ENCODE measurements at regions not wholly inside any gene's neighbourhood (a gene's known extent, or its start where the extent isn't known, plus 50 kb on each side); places are given as distances from the start of the nearest gene placed in this dataset.

DNA sequence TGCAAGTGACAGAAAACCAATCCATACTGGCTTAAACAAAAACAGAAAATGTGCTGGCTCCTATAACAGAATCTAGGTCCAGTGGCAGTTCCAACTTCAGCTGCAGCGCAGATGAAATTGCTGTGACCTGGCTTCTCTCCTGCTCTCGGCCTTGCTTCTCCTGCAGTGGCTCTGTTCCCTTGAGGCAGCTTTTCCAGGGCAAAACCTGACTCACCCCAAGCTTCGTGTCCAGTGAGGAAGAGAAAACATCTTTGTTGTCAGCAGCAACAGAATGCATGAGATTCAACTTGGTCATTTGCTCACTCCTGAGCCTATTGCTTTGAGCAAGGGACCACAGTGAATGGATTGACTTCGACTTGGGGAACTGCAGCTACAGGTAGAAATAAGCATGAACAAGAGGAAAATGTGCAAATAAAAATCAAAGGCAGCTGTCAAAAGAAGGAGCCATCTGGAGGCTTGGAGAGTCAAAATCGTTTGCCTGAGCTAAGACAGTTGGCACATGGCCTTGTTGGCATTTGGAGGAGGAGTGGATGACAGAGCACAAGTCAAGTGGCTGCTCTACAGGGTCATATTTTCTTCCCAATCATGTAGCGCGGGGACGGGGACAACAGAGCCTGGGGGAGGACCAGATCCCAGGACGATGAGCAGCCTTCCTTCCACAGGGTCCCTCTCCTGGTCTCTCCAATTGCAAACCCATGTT, 523.4 kb downstream of the FGF9 start:
- intact Hi-C loops (cut with DNase I) = no loop called here
- Histone ChIP-seq H3K9me3 (ENCODE audit: control insufficient read depth, low read length) (no peaks in the 10 kb centered on the region), H3K27me3 (ENCODE audit: control insufficient read depth, insufficient read depth) (no peaks in the 10 kb centered on the region), H3K4me3 (ENCODE audit: low read length) (no peak overlapping the region), H3K27ac (ENCODE audit: low read length) (no peak overlapping the region), H3K4me1 (ENCODE audit: control insufficient read depth, insufficient read depth, low read length) (peaks cover 3% of the 10 kb centered on the region)
- 55% methylated on average over 9 of the region's 9 CpGs for WGBS
- ATAC-seq (peak; percentile 37 to 55), DNase-seq (no peak)

GRCh38 chr13:22195726-22196125, 524.9 kb downstream of the FGF9 start:
- Histone ChIP-seq H3K4me3 (ENCODE audit: low read length) (no peak overlapping the region), H3K27ac (ENCODE audit: low read length) (no peak overlapping the region), H3K4me1 (ENCODE audit: control insufficient read depth, insufficient read depth, low read length) (peaks cover 3% of the 10 kb centered on the region), H3K9me3 (ENCODE audit: control insufficient read depth, low read length) (no peaks in the 10 kb centered on the region), H3K27me3 (ENCODE audit: control insufficient read depth, insufficient read depth) (no peaks in the 10 kb centered on the region)
- intact Hi-C loops (cut with DNase I) = no loop called here
- DNase-seq (no peak), ATAC-seq (no peak)
- 91% methylated on average over 5 of the region's 5 CpGs for WGBS

GRCh38 chr13:22196777-22197176, 525.9 kb downstream of the FGF9 start:
- DNase-seq (no peak), ATAC-seq (no peak)
- Histone ChIP-seq H3K27me3 (ENCODE audit: control insufficient read depth, insufficient read depth) (no peaks in the 10 kb centered on the region), H3K4me3 (ENCODE audit: low read length) (no peak overlapping the region), H3K9me3 (ENCODE audit: control insufficient read depth, low read length) (no peaks in the 10 kb centered on the region), H3K27ac (ENCODE audit: low read length) (no peak overlapping the region), H3K4me1 (ENCODE audit: control insufficient read depth, insufficient read depth, low read length) (peaks cover 3% of the 10 kb centered on the region)
- intact Hi-C loops (cut with DNase I) = no loop called here

DNA sequence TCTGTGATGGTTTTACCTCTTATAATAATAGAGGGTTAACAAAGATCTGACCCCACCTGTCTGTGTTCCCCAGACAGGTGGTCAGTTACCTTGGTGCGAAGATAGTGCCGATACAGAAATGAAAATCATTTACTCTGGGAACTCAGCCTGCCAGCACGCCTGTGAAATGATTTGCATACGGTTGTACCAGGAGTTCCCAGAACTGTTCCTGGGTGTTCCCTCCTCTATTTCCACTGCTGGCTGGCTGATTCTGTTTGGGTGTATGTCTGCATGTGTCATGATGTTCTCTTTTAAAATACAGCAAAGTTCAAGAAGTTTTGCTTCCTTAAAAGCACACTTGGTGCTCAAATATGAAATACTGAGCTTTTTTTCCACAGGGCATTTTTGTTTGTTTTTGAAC, 527.1 kb downstream of the FGF9 start:
- no peaks in the 10 kb centered on the region for H3K9me3 ChIP-seq (ENCODE audit: control insufficient read depth, low read length)
- no peaks in the 10 kb centered on the region for H3K27me3 ChIP-seq (ENCODE audit: control insufficient read depth, insufficient read depth)
- H3K4me3 ChIP-seq (ENCODE audit: low read length) = no peak overlapping the region
- intact Hi-C loops (cut with DNase I) = no loop called here
- DNase-seq = peak in 1 of 3 donors; percentile 49
- no peak overlapping the region for H3K27ac ChIP-seq (ENCODE audit: low read length)
- peak; percentile 67 to 82 for ATAC-seq
- peaks cover 3% of the 10 kb centered on the region for H3K4me1 ChIP-seq (ENCODE audit: control insufficient read depth, insufficient read depth, low read length)
- WGBS = 42% methylated on average over 4 of the region's 4 CpGs

DNA sequence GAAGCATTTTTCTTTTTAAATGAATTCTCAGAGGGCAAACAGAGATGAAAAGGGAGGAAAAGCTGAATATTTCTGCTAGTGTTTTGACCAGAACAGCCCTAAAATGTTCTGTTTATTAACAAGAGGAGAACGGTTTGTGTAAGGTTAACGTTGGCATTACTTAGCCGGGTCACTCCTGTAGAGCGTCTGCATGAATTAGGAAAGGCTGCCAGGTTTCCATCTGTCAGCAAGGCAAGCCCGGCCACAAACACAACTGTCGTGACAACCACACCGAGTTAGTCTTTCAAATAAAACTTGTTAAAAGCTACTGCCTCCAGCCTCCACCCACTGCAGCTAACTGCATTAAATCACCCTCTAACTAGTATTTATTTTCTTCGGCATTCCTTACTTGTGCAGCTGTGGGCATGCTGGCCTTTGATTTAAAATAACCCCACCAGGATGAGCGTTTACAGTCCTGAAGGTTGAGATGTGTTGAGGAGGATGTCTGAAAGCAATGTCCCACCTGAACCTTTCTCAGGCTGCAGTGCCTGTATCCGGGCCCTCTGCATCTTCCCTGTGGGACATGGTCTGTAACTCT, 527.9 kb downstream of the FGF9 start:
- intact Hi-C loops (cut with DNase I) = no loop called here
- no peak for DNase-seq
- Histone ChIP-seq H3K27me3 (ENCODE audit: control insufficient read depth, insufficient read depth) (no peaks in the 10 kb centered on the region), H3K4me1 (ENCODE audit: control insufficient read depth, insufficient read depth, low read length) (peaks cover 3% of the 10 kb centered on the region), H3K4me3 (ENCODE audit: low read length) (no peak overlapping the region), H3K27ac (ENCODE audit: low read length) (no peak overlapping the region), H3K9me3 (ENCODE audit: control insufficient read depth, low read length) (no peaks in the 10 kb centered on the region)
- ATAC-seq = peak in 1 of 2 donors; percentile 54
- WGBS = 40% methylated on average over 10 of the region's 10 CpGs

- Histone ChIP-seq H3K4me1 (ENCODE audit: control insufficient read depth, insufficient read depth, low read length) (no peaks in the 10 kb centered on the region), H3K27ac (ENCODE audit: low read length) (no peak overlapping the region), H3K27me3 (ENCODE audit: control insufficient read depth, insufficient read depth) (no peaks in the 10 kb centered on the region), H3K9me3 (ENCODE audit: control insufficient read depth, low read length) (no peaks in the 10 kb centered on the region), H3K4me3 (ENCODE audit: low read length) (no peak overlapping the region)
- 94% methylated on average over 1 of the region's 1 CpG for WGBS
- DNase-seq (no peak), ATAC-seq (no peak)
- intact Hi-C loops (cut with DNase I) = no loop called here
Measured at GRCh38 chr13:22200440-22200839, 529.6 kb downstream of the FGF9 start.

- 95% methylated on average over 2 of the region's 2 CpGs for WGBS
- no peak for ATAC-seq
- H3K4me1 ChIP-seq (ENCODE audit: control insufficient read depth, insufficient read depth, low read length) = no peaks in the 10 kb centered on the region
- no peak overlapping the region for H3K4me3 ChIP-seq (ENCODE audit: low read length)
- no peak for DNase-seq
- no peak overlapping the region for H3K27ac ChIP-seq (ENCODE audit: low read length)
- H3K27me3 ChIP-seq (ENCODE audit: control insufficient read depth, insufficient read depth) = no peaks in the 10 kb centered on the region
- intact Hi-C loops (cut with DNase I) = no loop called here
- H3K9me3 ChIP-seq (ENCODE audit: control insufficient read depth, low read length) = no peaks in the 10 kb centered on the region
Measured at GRCh38 chr13:22201375-22201925, 530.6 kb downstream of the FGF9 start.

DNA sequence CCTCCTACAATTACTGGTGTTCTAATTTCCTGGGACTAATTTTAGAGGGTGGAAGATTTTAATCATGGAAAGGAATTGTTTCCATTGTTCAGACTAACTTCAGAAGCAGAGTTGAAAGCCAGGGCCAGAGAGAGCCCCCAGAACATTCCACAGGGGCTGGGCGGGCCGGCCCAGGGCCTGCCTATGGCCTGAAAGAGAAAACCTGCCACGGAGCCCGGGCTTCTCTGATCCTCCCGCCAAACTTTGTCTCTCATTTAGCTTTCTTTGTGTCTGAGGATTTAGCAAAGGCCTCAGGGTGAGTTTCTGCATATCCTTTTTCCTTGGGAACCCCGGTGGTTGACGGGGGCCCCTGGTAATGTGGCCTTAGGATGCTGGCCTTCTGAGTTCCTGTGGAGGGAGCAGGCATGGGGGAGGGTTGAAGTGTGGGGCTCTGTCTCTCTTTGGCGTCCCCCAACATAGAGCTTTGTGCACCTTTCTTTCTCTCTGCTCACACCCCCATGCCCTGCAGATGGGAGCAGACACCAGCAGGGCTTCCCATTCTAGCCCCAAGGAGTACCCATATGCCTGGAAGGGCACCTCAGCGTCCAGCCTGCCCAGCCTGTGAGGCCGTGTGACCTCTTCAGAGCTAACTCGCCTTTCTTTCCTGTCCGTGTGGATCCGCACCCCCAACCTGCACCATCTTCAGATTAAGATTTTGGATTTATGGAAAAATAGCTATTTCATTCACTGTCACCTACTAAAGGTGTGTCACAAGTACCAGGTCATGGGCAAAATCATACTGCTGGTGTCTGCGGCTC, 539.5 kb downstream of the FGF9 start:
- 84% methylated on average over 14 of the region's 14 CpGs for WGBS

DNA sequence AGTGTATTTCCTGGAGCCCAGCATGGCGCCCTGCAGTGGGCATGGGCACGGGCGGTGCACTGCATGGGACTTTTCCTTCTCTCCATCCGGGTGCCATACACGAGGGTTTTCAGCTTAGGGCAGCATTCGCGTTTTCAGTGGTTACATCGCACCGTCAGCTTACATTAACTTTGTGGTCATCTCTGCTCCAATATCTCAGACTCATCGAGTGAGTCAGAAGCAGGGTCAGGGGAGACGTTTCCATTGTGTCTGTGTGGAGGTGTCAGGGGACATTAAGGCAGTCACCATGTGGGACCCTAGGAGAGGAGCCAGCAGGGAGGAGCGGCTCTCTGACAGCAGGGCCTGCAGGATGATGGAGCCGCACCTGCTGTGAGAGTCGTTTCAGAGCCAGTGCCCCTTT, 541.0 kb downstream of the FGF9 start:
- ATAC-seq = no peak
- DNase-seq = no peak
- intact Hi-C loops (cut with DNase I) = no loop called here
- H3K27ac ChIP-seq (ENCODE audit: low read length) = no peak overlapping the region
- no peaks in the 10 kb centered on the region for H3K27me3 ChIP-seq (ENCODE audit: control insufficient read depth, insufficient read depth)
- no peaks in the 10 kb centered on the region for H3K9me3 ChIP-seq (ENCODE audit: control insufficient read depth, low read length)
- H3K4me1 ChIP-seq (ENCODE audit: control insufficient read depth, insufficient read depth, low read length) = no peaks in the 10 kb centered on the region
- WGBS = 90% methylated on average over 14 of the region's 14 CpGs
- no peak overlapping the region for H3K4me3 ChIP-seq (ENCODE audit: low read length)

More for the DNA sequence above, 539.5 kb downstream of the FGF9 start:
- H3K27ac ChIP-seq (ENCODE audit: low read length) = no peak overlapping the region
- H3K4me3 ChIP-seq (ENCODE audit: low read length) = no peak overlapping the region
- H3K27me3 ChIP-seq (ENCODE audit: control insufficient read depth, insufficient read depth) = no peaks in the 10 kb centered on the region
- no peak for DNase-seq
- no peaks in the 10 kb centered on the region for H3K4me1 ChIP-seq (ENCODE audit: control insufficient read depth, insufficient read depth, low read length)
- intact Hi-C loops (cut with DNase I) = no loop called here
- no peaks in the 10 kb centered on the region for H3K9me3 ChIP-seq (ENCODE audit: control insufficient read depth, low read length)
- ATAC-seq = no peak

- no peaks in the 10 kb centered on the region for H3K4me1 ChIP-seq (ENCODE audit: control insufficient read depth, insufficient read depth, low read length)
- ATAC-seq (no peak), DNase-seq (no peak)
- intact Hi-C loops (cut with DNase I) = no loop called here
- WGBS = 88% methylated on average over 10 of the region's 10 CpGs
- no peaks in the 10 kb centered on the region for H3K9me3 ChIP-seq (ENCODE audit: control insufficient read depth, low read length)
- no peak overlapping the region for H3K4me3 ChIP-seq (ENCODE audit: low read length)
- no peak overlapping the region for H3K27ac ChIP-seq (ENCODE audit: low read length)
- no peaks in the 10 kb centered on the region for H3K27me3 ChIP-seq (ENCODE audit: control insufficient read depth, insufficient read depth)
Measured at GRCh38 chr13:22212576-22212975, 541.7 kb downstream of the FGF9 start.

- intact Hi-C loops (cut with DNase I) = no loop called here
- no peak overlapping the region for H3K27ac ChIP-seq (ENCODE audit: low read length)
- ATAC-seq = no peak
- H3K27me3 ChIP-seq (ENCODE audit: control insufficient read depth, insufficient read depth) = no peaks in the 10 kb centered on the region
- H3K4me1 ChIP-seq (ENCODE audit: control insufficient read depth, insufficient read depth, low read length) = no peaks in the 10 kb centered on the region
- H3K9me3 ChIP-seq (ENCODE audit: control insufficient read depth, low read length) = no peaks in the 10 kb centered on the region
- 61% methylated on average over 3 of the region's 3 CpGs for WGBS
- no peak overlapping the region for H3K4me3 ChIP-seq (ENCODE audit: low read length)
- no peak for DNase-seq
Measured at GRCh38 chr13:22214184-22214583, 543.3 kb downstream of the FGF9 start.

Measured in right cardiac atrium (tissue), 5 donors.